ENCODE measurements at regions not wholly inside any gene's neighbourhood (a gene's known extent, or its start where the extent isn't known, plus 50 kb on each side); places are given as distances from the start of the nearest gene placed in this dataset.

DNA sequence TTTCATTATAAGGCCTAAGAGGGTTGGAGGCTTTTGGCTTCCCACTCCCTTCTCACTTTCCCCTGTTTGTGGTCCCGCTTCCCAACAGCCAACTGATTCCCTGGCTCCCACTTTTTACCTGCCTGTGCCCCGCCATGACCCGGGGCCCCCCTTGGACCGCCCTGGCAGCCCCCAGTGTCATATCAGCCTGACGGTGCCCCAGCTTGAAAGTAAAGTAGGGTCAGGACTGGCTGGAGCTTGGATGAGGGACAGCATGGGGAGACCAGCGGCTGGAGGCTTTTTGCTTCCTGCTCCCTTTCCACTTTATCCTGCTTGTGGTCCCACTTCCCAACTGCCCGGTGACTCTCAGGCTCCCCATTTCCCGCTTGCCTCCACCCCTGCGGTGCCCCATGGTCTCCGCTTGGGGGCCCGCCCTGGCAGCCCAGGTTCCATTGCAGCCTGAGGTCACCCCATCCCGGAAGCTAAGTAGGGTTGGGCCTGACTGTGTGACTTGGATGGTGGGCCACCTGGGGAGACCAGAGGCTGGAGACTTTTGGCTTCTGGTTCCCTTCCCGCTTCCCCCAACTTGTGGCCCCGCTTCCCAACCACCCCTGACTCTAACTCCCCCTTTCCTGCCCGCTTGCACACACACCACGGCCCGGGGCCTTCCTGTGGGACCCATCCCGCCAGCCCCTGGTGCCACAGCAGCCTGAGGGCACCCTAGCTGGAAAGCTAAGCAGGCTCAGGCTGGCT lies 2274.7 kb downstream of the TP53TG3F start:
- no peak overlapping the region for H3K4me3 ChIP-seq (ENCODE audit: low read length)
- ATAC-seq (no peak), DNase-seq (no peak)
- no peak overlapping the region for H3K4me2 ChIP-seq (ENCODE audit: low read length)
- no peak overlapping the region for H3K27ac ChIP-seq (ENCODE audit: low read length)
- no peaks in the 10 kb centered on the region for H3K79me2 ChIP-seq (ENCODE audit: low read length)
- H3K4me1 ChIP-seq (ENCODE audit: insufficient read depth, low read length), result no peaks in the 10 kb centered on the region
- no peaks in the 10 kb centered on the region for H3K9me2 ChIP-seq (replicated peaks; ENCODE audit: low read length)
- ChIA-PET POLR2A (ENCODE audit: unreplicated experiment) (no interaction called here), CTCF (no interaction called here)
- H3K36me3 ChIP-seq (ENCODE audit: low read depth, low read length), result no peaks in the 10 kb centered on the region
- no TSS peak for BruUV-seq (replicated peaks)
- TF ChIP-seq EZH2 (IDR thresholded peaks at IDR 0.05; ENCODE audit: low read length, unreplicated experiment) (no peak), EZH2phosphoT487 (IDR thresholded peaks at IDR 0.05; ENCODE audit: borderline replicate concordance, low read length) (no peak)
- TF ChIP-seq, protein P1, sequence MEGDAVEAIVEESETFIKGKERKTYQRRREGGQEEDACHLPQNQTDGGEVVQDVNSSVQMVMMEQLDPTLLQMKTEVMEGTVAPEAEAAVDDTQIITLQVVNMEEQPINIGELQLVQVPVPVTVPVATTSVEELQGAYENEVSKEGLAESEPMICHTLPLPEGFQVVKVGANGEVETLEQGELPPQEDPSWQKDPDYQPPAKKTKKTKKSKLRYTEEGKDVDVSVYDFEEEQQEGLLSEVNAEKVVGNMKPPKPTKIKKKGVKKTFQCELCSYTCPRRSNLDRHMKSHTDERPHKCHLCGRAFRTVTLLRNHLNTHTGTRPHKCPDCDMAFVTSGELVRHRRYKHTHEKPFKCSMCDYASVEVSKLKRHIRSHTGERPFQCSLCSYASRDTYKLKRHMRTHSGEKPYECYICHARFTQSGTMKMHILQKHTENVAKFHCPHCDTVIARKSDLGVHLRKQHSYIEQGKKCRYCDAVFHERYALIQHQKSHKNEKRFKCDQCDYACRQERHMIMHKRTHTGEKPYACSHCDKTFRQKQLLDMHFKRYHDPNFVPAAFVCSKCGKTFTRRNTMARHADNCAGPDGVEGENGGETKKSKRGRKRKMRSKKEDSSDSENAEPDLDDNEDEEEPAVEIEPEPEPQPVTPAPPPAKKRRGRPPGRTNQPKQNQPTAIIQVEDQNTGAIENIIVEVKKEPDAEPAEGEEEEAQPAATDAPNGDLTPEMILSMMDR (conservative IDR thresholded peaks at IDR 0.05; ENCODE audit: low read depth, low read length), result no peak
- H2AFZ ChIP-seq (ENCODE audit: low read length), result no peak overlapping the region
- no peaks in the 10 kb centered on the region for H4K20me1 ChIP-seq (ENCODE audit: low read length)
- no peaks in the 10 kb centered on the region for H3K27me3 ChIP-seq (ENCODE audit: low read length)
- H3K9me3 ChIP-seq (ENCODE audit: low read length), result no peaks in the 10 kb centered on the region
- intact Hi-C loops (cut with micrococcal nuclease), result no loop called here
- no peaks in the 10 kb centered on the region for H3F3A ChIP-seq (ENCODE audit: low read length, unreplicated experiment)
- H3K9ac ChIP-seq (ENCODE audit: low read length), result no peak overlapping the region

DNA sequence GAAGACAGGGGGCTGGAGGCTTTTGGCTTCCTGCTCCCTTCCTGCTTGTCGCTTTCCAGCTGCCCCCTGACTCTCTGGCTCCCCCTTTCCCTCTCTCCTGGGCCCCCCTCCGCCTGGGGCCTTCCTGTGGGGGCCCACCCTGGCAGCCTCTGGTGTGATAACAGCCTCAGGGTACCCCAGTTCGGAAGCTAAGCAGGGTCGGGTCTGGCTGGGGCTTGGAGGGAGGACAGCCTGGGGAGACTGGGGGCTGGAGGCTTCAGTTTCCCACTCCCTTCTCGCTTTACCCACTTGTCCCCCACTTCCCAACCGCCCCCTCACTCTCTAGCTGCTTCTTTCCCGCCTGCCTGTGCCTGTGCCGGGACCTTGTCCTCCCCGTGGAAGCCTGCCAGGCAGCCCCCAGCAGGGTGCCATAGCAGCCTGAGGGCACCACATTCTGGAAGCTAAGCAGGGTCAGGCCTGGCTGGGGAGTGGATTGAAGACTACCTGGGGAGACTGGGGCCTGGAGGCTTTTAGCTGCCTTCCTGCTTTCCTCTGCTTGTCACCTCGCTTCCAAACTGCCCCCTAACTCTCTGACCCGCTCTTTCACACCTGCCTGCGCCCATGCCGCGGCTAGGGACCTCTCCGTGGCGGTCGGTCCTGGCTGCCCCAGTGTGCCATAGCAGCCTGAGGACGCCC lies 2275.5 kb downstream of the TP53TG3F start:
- POLR2A ChIA-PET (ENCODE audit: unreplicated experiment), result no interaction called here
- Histone ChIP-seq H3K9me2 (replicated peaks; ENCODE audit: low read length) (no peaks in the 10 kb centered on the region), H3K4me1 (ENCODE audit: insufficient read depth, low read length) (no peaks in the 10 kb centered on the region), H3K27me3 (ENCODE audit: low read length) (no peaks in the 10 kb centered on the region), H3K4me2 (ENCODE audit: low read length) (no peak overlapping the region), H3K4me3 (ENCODE audit: low read length) (no peak overlapping the region), H4K20me1 (ENCODE audit: low read length) (no peaks in the 10 kb centered on the region), H2AFZ (ENCODE audit: low read length) (no peak overlapping the region), H3K79me2 (ENCODE audit: low read length) (no peaks in the 10 kb centered on the region), H3K9me3 (ENCODE audit: low read length) (no peaks in the 10 kb centered on the region), H3K36me3 (ENCODE audit: low read depth, low read length) (no peaks in the 10 kb centered on the region), H3K27ac (ENCODE audit: low read length) (no peak overlapping the region), H3F3A (ENCODE audit: low read length, unreplicated experiment) (no peaks in the 10 kb centered on the region), H3K9ac (ENCODE audit: low read length) (no peak overlapping the region)
- ATAC-seq, result no peak
- no TSS peak for BruUV-seq (replicated peaks)
- DNase-seq, result no peak
- CTCF ChIA-PET, result no interaction called here
- intact Hi-C loops (cut with micrococcal nuclease), result no loop called here
- TF ChIP-seq EZH2phosphoT487 (IDR thresholded peaks at IDR 0.05; ENCODE audit: borderline replicate concordance, low read length) (no peak), EZH2 (IDR thresholded peaks at IDR 0.05; ENCODE audit: low read length, unreplicated experiment) (no peak)
- TF ChIP-seq, protein P1 (conservative IDR thresholded peaks at IDR 0.05; ENCODE audit: low read depth, low read length), result no peak

All from PC-3 (cell line).